Activated T-cell treated with anti-CD3 and anti-CD28 coated beads, Interleukin-2, amount 50 U/mL, for 72 hours (primary cell): ENCODE measurements at regions not wholly inside any gene's neighbourhood (a gene's known extent, or its start where the extent isn't known, plus 50 kb on each side); places are given as distances from the start of the nearest gene placed in this dataset.

ENCODE experiments used
- ATAC-seq, 2 donors: fragments of 150-1000 bp; cut with Tn5 transposase; replicated peaks in 1 of 2; 2 replicates each; pipeline ENCODE4 v1.10.0; 2021; ENCODE audit warnings: moderate library complexity in 2 of 2, mild to moderate bottlenecking in 1 of 2
- DNase-seq, 2 donors: peaks; one replicate each; pipeline ENCODE4 v3.0.0; 2021 to 2022; ENCODE audit warnings: mixed read lengths in 1 of 2
- H3K27ac Mint-ChIP-seq: one replicate; pipeline ENCODE4 v1.8.0; 2022; ENCODE audit warnings: mild to moderate bottlenecking, moderate library complexity, mixed read lengths
- H3K27me3 Mint-ChIP-seq: one replicate; pipeline ENCODE4 v1.8.0; 2022; ENCODE audit warnings: low read depth, mixed read lengths
- H3K36me3 Mint-ChIP-seq, 2 donors: one replicate each; pipeline ENCODE4 v1.8.0; 2022; ENCODE audit warnings: mixed read lengths in 2 of 2, mild to moderate bottlenecking in 1 of 2; ENCODE audit not compliant: insufficient read depth in 2 of 2
- H3K4me1 Mint-ChIP-seq: one replicate; pipeline ENCODE4 v1.8.0; 2022; ENCODE audit warnings: low read depth, mixed read lengths
- H3K4me3 Mint-ChIP-seq, 2 donors: one replicate each; pipeline ENCODE4 v1.8.0; 2022; ENCODE audit warnings: mild to moderate bottlenecking in 2 of 2, mixed read lengths in 2 of 2, moderate library complexity in 2 of 2
- H3K9me3 Mint-ChIP-seq, 2 donors: one replicate each; pipeline ENCODE4 v1.8.0; 2022; ENCODE audit warnings: mixed read lengths in 2 of 2

DNA sequence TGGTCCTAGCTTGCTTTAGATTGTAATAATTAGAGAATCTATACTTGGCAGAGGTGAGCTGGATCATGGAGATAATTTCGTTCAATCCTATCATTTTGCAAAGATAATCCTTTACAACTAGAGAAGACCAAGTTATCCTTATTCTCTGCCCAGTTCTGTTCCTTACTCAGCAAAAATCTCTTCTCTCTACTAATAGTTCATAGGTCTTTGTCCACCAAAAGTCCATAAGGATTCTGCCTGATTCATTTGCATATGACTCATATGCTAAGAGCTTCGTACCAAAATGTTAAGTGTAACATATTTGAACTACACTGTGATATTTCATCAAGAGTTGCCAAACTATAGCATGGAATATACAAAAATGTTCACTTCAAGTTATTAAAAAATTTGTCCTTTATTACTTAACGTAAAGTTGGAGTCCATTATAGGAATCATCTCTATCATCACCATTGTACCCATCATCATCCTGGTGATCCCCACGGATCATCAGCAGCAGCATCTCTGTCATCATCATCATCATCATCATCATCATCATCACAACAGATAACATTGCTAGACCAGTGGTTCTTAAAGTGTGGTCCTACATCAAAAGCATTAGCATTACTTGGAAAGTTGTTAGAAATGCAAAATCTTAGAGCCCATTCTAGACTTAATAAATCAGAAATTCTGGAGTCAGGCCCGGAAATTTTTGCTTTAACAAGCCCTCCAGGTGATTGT lies 463.0 kb downstream of the DHX35 start:
- no peaks in the 10 kb centered on the region for H3K36me3 Mint-ChIP-seq
- DNase-seq (no peak), ATAC-seq (no peak)
- H3K27me3 Mint-ChIP-seq, result no peaks in the 10 kb centered on the region
- no peaks in the 10 kb centered on the region for H3K4me1 Mint-ChIP-seq
- H3K9me3 Mint-ChIP-seq, result no peaks in the 10 kb centered on the region
- no peak overlapping the region for H3K27ac Mint-ChIP-seq
- no peak overlapping the region for H3K4me3 Mint-ChIP-seq

GRCh38 chr20:39421571-39422105 lies 459.5 kb downstream of the DHX35 start:
- no peaks in the 10 kb centered on the region for H3K36me3 Mint-ChIP-seq

GRCh38 chr20:39412091-39412490 lies 449.9 kb downstream of the DHX35 start:
- Mint-ChIP-seq H3K9me3 (peaks cover 0 to 3% of the 10 kb centered on the region in 2 donors), H3K27me3 (no peaks in the 10 kb centered on the region), H3K36me3 (no peaks in the 10 kb centered on the region), H3K4me3 (no peak overlapping the region), H3K4me1 (no peaks in the 10 kb centered on the region), H3K27ac (no peak overlapping the region)
- DNase-seq, result no peak
- no peak for ATAC-seq

More at GRCh38 chr20:39421571-39422105, 459.5 kb downstream of the DHX35 start:
- Mint-ChIP-seq H3K27me3 (no peaks in the 10 kb centered on the region), H3K27ac (no peak overlapping the region), H3K4me3 (no peak overlapping the region), H3K9me3 (peaks cover 0 to 2% of the 10 kb centered on the region in 2 donors), H3K4me1 (no peaks in the 10 kb centered on the region)
- ATAC-seq (no peak), DNase-seq (no peak)

DNA sequence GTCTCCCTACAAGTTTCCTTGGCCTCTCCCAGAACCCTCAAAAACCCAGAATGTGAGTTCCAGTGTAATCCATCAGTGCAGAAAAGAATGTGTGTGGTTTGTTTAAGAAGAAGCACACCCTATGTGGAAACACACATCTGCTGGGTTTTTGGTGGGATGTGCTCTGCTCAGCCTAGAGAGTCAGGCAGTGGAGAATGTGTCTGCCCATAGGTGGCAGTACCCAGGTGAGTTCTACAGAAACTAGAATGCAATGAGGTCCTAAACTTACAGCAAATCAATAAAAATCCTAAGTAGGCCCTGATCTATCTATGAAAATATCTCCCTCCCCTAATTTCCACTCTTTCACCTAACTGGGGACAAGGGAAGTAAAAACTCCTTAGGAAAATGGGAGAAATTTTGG lies 437.3 kb downstream of the DHX35 start:
- no peak overlapping the region for H3K4me3 Mint-ChIP-seq
- H3K4me1 Mint-ChIP-seq, result no peaks in the 10 kb centered on the region
- H3K36me3 Mint-ChIP-seq, result no peaks in the 10 kb centered on the region
- no peaks in the 10 kb centered on the region for H3K9me3 Mint-ChIP-seq
- ATAC-seq, result no peak
- DNase-seq, result no peak
- H3K27ac Mint-ChIP-seq, result no peak overlapping the region
- no peaks in the 10 kb centered on the region for H3K27me3 Mint-ChIP-seq

- H3K36me3 Mint-ChIP-seq, result no peaks in the 10 kb centered on the region
- H3K27ac Mint-ChIP-seq, result no peak overlapping the region
- no peaks in the 10 kb centered on the region for H3K9me3 Mint-ChIP-seq
- no peak for ATAC-seq
- H3K27me3 Mint-ChIP-seq, result no peaks in the 10 kb centered on the region
- no peaks in the 10 kb centered on the region for H3K4me1 Mint-ChIP-seq
- DNase-seq, result no peak
- H3K4me3 Mint-ChIP-seq, result no peak overlapping the region
Measured at GRCh38 chr20:39398656-39399055, 436.5 kb downstream of the DHX35 start.

- no peak overlapping the region for H3K4me3 Mint-ChIP-seq
- H3K27me3 Mint-ChIP-seq, result no peaks in the 10 kb centered on the region
- no peak for ATAC-seq
- H3K36me3 Mint-ChIP-seq, result no peaks in the 10 kb centered on the region
- H3K27ac Mint-ChIP-seq, result no peak overlapping the region
- DNase-seq, result no peak
- H3K9me3 Mint-ChIP-seq, result no peaks in the 10 kb centered on the region
- H3K4me1 Mint-ChIP-seq, result no peaks in the 10 kb centered on the region
Measured at GRCh38 chr20:39397646-39398045, 435.5 kb downstream of the DHX35 start.

DNA sequence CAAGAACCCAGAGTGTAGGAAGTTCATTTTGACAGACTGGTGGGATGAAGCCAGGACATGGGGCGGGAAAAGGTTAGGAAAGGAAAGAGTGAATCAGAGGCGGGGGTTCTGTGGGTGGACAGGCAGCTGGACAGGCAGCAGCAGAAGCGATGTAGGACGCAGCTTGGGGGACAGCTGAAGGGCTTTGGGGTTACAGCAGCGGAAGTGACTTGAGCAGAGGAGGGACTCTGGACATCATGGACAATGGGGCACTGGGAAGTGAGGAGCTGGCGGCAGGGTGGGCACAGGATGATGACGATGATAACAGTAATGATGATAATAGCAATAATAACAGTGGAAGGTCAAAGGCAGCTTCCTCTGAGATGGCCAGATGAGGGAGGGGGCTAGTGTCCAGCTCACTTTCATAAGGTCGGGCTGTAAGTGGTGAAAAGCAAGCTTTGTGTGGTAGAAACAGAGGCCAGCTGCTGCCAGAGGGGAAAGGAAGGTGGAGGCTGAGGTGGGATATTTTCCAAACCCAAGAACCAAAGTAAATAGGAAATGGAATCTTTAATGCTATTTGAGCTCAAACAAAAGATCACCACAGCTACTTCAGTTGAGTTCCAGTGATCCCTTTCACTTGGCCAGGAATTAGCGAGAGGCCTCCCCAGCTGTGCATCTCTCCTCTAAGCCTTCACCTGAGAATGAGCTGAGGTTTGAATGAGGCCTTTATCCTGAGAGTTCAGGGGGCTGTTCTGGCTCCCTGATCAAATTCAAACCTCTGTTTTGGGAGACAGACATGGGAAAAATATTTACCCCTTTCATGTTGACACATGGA lies 433.5 kb downstream of the DHX35 start:
- H3K4me3 Mint-ChIP-seq, result no peak overlapping the region
- H3K4me1 Mint-ChIP-seq, result no peaks in the 10 kb centered on the region
- H3K27ac Mint-ChIP-seq, result no peak overlapping the region
- DNase-seq (no peak), ATAC-seq (no peak)
- H3K9me3 Mint-ChIP-seq, result no peaks in the 10 kb centered on the region
- H3K36me3 Mint-ChIP-seq, result no peaks in the 10 kb centered on the region
- H3K27me3 Mint-ChIP-seq, result no peaks in the 10 kb centered on the region

DNA sequence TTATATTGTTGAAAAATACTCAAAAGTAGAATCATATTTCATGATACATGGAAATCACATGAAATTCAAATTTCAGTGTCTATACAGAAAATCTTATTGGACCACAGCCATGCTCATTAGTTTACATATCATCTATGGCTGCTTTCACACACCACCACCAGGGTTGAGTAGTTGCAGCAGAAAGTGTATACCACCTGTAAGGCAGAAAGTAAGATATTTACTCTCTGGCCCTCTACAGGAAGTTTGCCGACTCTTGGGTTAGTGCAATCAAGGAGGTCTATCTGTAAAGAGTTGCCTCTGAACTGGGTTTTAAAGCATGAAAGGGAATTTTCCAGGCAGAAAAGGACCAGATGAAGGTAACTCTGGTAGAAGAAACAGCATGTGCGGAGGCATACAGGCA lies 432.3 kb downstream of the DHX35 start:
- DNase-seq (no peak), ATAC-seq (no peak)
- Mint-ChIP-seq H3K9me3 (no peaks in the 10 kb centered on the region), H3K36me3 (no peaks in the 10 kb centered on the region), H3K4me3 (no peak overlapping the region), H3K4me1 (no peaks in the 10 kb centered on the region), H3K27me3 (no peaks in the 10 kb centered on the region), H3K27ac (no peak overlapping the region)

DNA sequence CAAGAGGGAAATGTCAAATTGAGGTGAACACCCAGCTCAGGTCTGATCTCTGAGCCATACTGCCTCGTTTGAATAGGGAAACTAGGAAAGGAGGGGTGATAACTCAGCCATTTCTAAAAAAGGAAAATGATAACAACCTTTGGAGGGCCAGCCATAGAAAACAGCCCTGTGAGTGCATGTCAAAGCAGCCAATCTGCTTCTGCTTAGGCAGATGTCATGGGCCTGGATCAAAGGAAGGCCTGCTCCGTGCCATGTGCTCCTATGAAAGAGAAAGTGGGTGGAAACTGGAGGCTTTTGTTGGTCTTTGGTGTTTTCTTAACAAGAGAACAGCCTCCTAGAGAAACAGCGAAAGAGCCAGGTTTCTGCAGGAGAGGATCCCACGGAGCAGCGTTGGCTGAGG lies 428.0 kb downstream of the DHX35 start:
- H3K4me3 Mint-ChIP-seq, result no peak overlapping the region
- no peaks in the 10 kb centered on the region for H3K36me3 Mint-ChIP-seq
- no peaks in the 10 kb centered on the region for H3K27me3 Mint-ChIP-seq
- no peaks in the 10 kb centered on the region for H3K9me3 Mint-ChIP-seq
- ATAC-seq (no peak), DNase-seq (no peak)
- H3K27ac Mint-ChIP-seq, result no peak overlapping the region
- H3K4me1 Mint-ChIP-seq, result no peaks in the 10 kb centered on the region

GRCh38 chr20:39381595-39381994 lies 419.5 kb downstream of the DHX35 start:
- Mint-ChIP-seq H3K27me3 (no peaks in the 10 kb centered on the region), H3K4me1 (no peaks in the 10 kb centered on the region), H3K9me3 (no peaks in the 10 kb centered on the region), H3K36me3 (no peaks in the 10 kb centered on the region), H3K27ac (no peak overlapping the region), H3K4me3 (no peak overlapping the region)
- DNase-seq, result no peak
- no peak for ATAC-seq

GRCh38 chr20:39378776-39379175 lies 416.6 kb downstream of the DHX35 start:
- H3K36me3 Mint-ChIP-seq, result no peaks in the 10 kb centered on the region
- no peak for ATAC-seq

DNA sequence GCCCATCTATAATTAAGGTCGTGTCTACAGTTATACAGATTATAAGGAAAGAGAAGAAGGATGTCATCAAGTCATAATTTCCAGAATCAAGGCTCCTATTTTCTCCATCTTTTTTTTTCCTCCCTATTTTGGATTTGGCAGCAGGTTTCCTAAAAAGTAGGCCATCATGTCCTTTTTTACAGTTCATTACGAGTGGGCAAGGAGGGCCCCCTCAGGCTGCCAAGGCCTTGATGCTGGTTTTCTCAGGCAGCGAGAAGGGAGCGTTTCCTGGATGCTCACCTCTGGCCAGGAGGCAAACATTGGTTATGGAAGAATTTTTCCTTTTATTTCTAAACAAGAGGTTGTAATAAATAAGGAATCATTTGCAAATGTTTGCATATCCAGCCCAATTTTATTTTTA lies 414.6 kb downstream of the DHX35 start:
- H3K4me1 Mint-ChIP-seq, result no peaks in the 10 kb centered on the region
- no peak overlapping the region for H3K4me3 Mint-ChIP-seq
- no peaks in the 10 kb centered on the region for H3K36me3 Mint-ChIP-seq
- DNase-seq, result no peak
- H3K27ac Mint-ChIP-seq, result no peak overlapping the region
- H3K27me3 Mint-ChIP-seq, result no peaks in the 10 kb centered on the region
- ATAC-seq, result no peak
- H3K9me3 Mint-ChIP-seq, result peaks cover 0 to 1% of the 10 kb centered on the region in 2 donors

More at GRCh38 chr20:39378776-39379175, 416.6 kb downstream of the DHX35 start:
- H3K4me1 Mint-ChIP-seq, result no peaks in the 10 kb centered on the region
- peaks cover 0 to 1% of the 10 kb centered on the region in 2 donors for H3K9me3 Mint-ChIP-seq
- no peak for DNase-seq
- no peak overlapping the region for H3K27ac Mint-ChIP-seq
- no peak overlapping the region for H3K4me3 Mint-ChIP-seq
- H3K27me3 Mint-ChIP-seq, result no peaks in the 10 kb centered on the region

DNA sequence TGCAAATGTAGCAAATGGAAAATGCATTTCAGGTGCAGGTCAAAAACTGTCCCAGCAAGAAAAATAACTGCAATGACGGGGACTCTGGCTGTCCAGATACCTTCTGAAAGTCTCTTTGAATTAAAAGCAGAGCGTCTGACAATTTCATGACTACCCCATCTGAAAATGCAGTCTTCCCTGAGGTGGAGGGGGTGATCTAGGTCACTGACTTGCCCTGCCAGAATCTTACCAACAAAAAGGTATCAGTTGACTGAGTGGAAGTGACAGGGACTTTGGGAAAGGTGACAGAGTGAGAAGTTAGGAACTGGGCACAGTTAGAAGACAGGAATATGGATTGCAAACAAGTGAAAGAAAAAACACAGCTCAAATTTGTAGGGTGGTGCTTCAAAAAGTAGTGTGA lies 402.2 kb downstream of the DHX35 start:
- ATAC-seq (no peak), DNase-seq (no peak)
- H3K36me3 Mint-ChIP-seq, result no peaks in the 10 kb centered on the region
- peaks cover 3 to 12% of the 10 kb centered on the region in 2 donors for H3K9me3 Mint-ChIP-seq
- H3K27ac Mint-ChIP-seq, result no peak overlapping the region
- no peak overlapping the region for H3K4me3 Mint-ChIP-seq
- no peaks in the 10 kb centered on the region for H3K4me1 Mint-ChIP-seq
- no peaks in the 10 kb centered on the region for H3K27me3 Mint-ChIP-seq
